Gastroesophageal sphincter (tissue), 3 donors: ENCODE measurements at regions not wholly inside any gene's neighbourhood (a gene's known extent, or its start where the extent isn't known, plus 50 kb on each side); places are given as distances from the start of the nearest gene placed in this dataset.

Experiments used
- POLR2A ChIP-seq, 2 donors: fragments of 450-650 bp; IDR thresholded peaks; one replicate each; pipeline ENCODE4 v1.6.1; 2017; ENCODE audit warnings: antibody characterized with exemption in 2 of 2, mild to moderate bottlenecking in 2 of 2, moderate library complexity in 1 of 2
- POLR2AphosphoS5 ChIP-seq: sonication (generic); formaldehyde crosslinking; IDR thresholded peaks from one replicate; pipeline ENCODE4 v1.6.1; 2017; ENCODE audit warnings: antibody characterized with exemption
- TF ChIP-seq, protein P1 (sequence below), 4 experiments: fragments of 200-600 bp in 2 of 4; fragments of 450-650 bp in 2 of 4; sonication (generic) in 1 of 4; IDR thresholded peaks; one replicate each; pipeline ENCODE4 v1.5.1; 2017 to 2019; ENCODE audit warnings: antibody characterized with exemption in 4 of 4, mild to moderate bottlenecking in 2 of 4, moderate library complexity in 2 of 4

DNA sequence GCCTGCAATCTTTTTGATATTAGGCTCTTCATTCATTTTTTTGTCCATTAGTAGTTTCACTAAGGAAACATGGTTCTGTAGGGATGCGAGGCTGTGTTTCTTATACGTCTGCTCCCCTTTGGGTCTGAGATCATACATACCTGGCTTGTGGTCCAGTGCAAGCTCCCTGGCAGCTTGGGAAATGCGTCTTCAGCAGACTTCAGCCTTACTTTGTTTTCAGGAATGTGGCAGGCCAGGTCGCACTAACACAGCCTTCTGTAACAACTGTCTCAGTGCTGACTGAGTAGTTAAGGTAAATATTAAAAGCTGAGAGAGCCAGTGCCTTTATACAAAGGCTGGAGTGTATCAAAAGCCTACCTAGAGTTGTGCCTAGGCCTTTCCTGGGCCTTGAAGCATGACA, 970.5 kb upstream of the EEF2KMT start:
- TF ChIP-seq, protein P1, sequence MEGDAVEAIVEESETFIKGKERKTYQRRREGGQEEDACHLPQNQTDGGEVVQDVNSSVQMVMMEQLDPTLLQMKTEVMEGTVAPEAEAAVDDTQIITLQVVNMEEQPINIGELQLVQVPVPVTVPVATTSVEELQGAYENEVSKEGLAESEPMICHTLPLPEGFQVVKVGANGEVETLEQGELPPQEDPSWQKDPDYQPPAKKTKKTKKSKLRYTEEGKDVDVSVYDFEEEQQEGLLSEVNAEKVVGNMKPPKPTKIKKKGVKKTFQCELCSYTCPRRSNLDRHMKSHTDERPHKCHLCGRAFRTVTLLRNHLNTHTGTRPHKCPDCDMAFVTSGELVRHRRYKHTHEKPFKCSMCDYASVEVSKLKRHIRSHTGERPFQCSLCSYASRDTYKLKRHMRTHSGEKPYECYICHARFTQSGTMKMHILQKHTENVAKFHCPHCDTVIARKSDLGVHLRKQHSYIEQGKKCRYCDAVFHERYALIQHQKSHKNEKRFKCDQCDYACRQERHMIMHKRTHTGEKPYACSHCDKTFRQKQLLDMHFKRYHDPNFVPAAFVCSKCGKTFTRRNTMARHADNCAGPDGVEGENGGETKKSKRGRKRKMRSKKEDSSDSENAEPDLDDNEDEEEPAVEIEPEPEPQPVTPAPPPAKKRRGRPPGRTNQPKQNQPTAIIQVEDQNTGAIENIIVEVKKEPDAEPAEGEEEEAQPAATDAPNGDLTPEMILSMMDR (IDR thresholded peaks at IDR 0.05) = no peak
- TF ChIP-seq POLR2A (IDR thresholded peaks at IDR 0.05) (no peak), POLR2AphosphoS5 (no peak)
